ENCODE measurements at regions not wholly inside any gene's neighbourhood (a gene's known extent, or its start where the extent isn't known, plus 50 kb on each side); places are given as distances from the start of the nearest gene placed in this dataset.

DNA sequence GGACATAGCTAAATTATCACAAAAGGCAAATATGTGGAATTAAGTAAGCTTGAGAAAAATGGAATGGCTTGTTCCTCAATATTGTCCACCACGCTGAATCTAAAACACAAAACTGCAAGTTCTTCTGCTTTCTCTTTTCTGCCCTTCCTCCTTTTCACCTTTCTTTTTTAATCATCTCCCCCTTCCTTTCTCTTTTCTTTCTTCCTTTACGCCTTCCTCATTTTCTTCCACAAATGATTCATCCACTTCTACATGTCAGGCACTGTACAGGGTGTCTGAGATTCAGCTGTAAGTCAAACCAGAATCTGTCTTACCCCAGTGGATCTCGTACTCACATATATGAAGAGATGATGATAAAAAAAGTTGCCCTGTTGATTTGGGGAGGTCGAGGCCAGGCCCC lies 1182.5 kb downstream of the MRPL39 start:
- no peak for TF ChIP-seq CTCF (IDR thresholded peaks at IDR 0.05)
- TF ChIP-seq POLR2A (IDR thresholded peaks at IDR 0.05), result no peak
- TF ChIP-seq POLR2AphosphoS5 (IDR thresholded peaks at IDR 0.05), result no peak
- TF ChIP-seq EP300 (IDR thresholded peaks at IDR 0.05), result no peak
